DOHH2 (cell line): ENCODE measurements at regions not wholly inside any gene's neighbourhood (a gene's known extent, or its start where the extent isn't known, plus 50 kb on each side); places are given as distances from the start of the nearest gene placed in this dataset.
A peak's percentile ranks its signal among the peaks of the same experiment; 100 is the strongest.

Experiments used
- H3F3A ChIP-seq: fragments of 200-600 bp; sonication (generic), shearing (Covaris generic); 2 replicates; pipeline ENCODE4 v1.6.0; 2016; ENCODE audit warnings: antibody characterized with exemption, mild to moderate bottlenecking; ENCODE audit not compliant: control insufficient read depth, insufficient read depth
- H3K27ac ChIP-seq: fragments of 200-600 bp; sonication (generic); 2 replicates; pipeline ENCODE4 v1.5.1; 2014; ENCODE audit warnings: low read depth, mild to moderate bottlenecking, low read length, moderate library complexity
- H3K27me3 ChIP-seq: fragments of 200-600 bp; sonication (generic); 2 replicates; pipeline ENCODE4 v1.6.1; 2014; ENCODE audit warnings: mild to moderate bottlenecking, low read length, mixed read lengths; ENCODE audit not compliant: control insufficient read depth
- H3K36me3 ChIP-seq: fragments of 200-600 bp; sonication (generic); 2 replicates; pipeline ENCODE4 v1.6.1; 2014; ENCODE audit warnings: mild to moderate bottlenecking, low read length, moderate library complexity, mixed read lengths; ENCODE audit not compliant: control insufficient read depth
- H3K4me1 ChIP-seq: fragments of 200-600 bp; sonication (generic); 2 replicates; pipeline ENCODE4 v1.6.1; 2014; ENCODE audit warnings: mild to moderate bottlenecking, low read length, mixed read lengths; ENCODE audit not compliant: control insufficient read depth
- H3K4me2 ChIP-seq: fragments of 200-600 bp; sonication (generic); 2 replicates; pipeline ENCODE4 v1.6.0; 2014; ENCODE audit warnings: mild to moderate bottlenecking, low read length, moderate library complexity
- H3K4me3 ChIP-seq: fragments of 200-600 bp; sonication (generic); 2 replicates; pipeline ENCODE4 v1.5.1; 2014; ENCODE audit warnings: mild to moderate bottlenecking, low read length, mixed read lengths
- H3K79me2 ChIP-seq: fragments of 200-600 bp; sonication (generic); 2 replicates; pipeline ENCODE4 v1.6.1; 2014; ENCODE audit warnings: mild to moderate bottlenecking, low read length, mixed read lengths; ENCODE audit not compliant: control insufficient read depth
- H3K9me2 ChIP-seq: fragments of 200-600 bp; sonication (generic); replicated peaks from 2 replicates; pipeline ENCODE4 v1.6.1; 2014; ENCODE audit warnings: mild to moderate bottlenecking, low read length, mixed read lengths; ENCODE audit not compliant: control insufficient read depth
- H3K9me3 ChIP-seq: fragments of 200-600 bp; sonication (generic); 2 replicates; pipeline ENCODE4 v1.6.1; 2014; ENCODE audit warnings: antibody characterized with exemption, low read length, mixed read lengths; ENCODE audit not compliant: control insufficient read depth, insufficient read depth
- H4K20me1 ChIP-seq: fragments of 200-600 bp; sonication (generic); 2 replicates; pipeline ENCODE4 v1.6.0; 2014; ENCODE audit warnings: low read depth, mild to moderate bottlenecking, antibody characterized with exemption, low read length, moderate library complexity; ENCODE audit not compliant: control insufficient read depth, insufficient read depth
- EZH2phosphoT487 ChIP-seq: fragments of 200-600 bp; sonication (generic); IDR thresholded peaks from 2 replicates; pipeline ENCODE4 v1.6.1; 2017; ENCODE audit warnings: borderline replicate concordance, mild to moderate bottlenecking, antibody characterized with exemption, low read length, moderate library complexity, mixed read lengths
- TF ChIP-seq, protein P1 (sequence below): fragments of 200-600 bp; sonication (generic); IDR thresholded peaks from one replicate; pipeline ENCODE4 v1.5.1; 2014; ENCODE audit warnings: antibody characterized with exemption, mild to moderate bottlenecking, low read depth, low read length; ENCODE audit not compliant: poor library complexity, severe bottlenecking

DNA sequence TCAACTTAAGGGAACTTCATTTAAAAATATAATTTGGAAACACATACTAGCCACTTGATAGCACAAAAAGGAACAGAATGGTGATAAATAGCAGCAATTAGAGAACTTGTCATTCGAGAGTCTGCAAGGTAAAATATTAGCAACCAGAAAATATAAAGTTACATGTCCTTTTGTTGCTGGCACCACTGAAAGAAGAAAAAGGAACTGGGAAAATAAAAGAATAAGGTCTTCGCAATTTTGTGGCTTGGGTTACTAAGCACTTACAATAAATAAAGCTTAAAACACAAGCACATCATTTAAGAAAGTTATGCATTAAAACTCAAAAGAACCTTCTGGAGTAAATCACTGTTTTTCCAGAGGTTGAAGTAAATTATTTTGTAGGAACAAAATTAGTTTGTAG lies 149.9 kb upstream of the FBN2 start:
- Histone ChIP-seq H4K20me1 (no peaks in the 10 kb centered on the region), H3K4me2 (no peak overlapping the region), H3F3A (no peaks in the 10 kb centered on the region), H3K79me2 (no peaks in the 10 kb centered on the region), H3K27ac (no peak overlapping the region), H3K9me2 (no peaks in the 10 kb centered on the region), H3K9me3 (no peaks in the 10 kb centered on the region), H3K36me3 (no peaks in the 10 kb centered on the region), H3K4me3 (no peak overlapping the region), H3K27me3 (no peaks in the 10 kb centered on the region), H3K4me1 (no peaks in the 10 kb centered on the region)
- TF ChIP-seq, protein P1, sequence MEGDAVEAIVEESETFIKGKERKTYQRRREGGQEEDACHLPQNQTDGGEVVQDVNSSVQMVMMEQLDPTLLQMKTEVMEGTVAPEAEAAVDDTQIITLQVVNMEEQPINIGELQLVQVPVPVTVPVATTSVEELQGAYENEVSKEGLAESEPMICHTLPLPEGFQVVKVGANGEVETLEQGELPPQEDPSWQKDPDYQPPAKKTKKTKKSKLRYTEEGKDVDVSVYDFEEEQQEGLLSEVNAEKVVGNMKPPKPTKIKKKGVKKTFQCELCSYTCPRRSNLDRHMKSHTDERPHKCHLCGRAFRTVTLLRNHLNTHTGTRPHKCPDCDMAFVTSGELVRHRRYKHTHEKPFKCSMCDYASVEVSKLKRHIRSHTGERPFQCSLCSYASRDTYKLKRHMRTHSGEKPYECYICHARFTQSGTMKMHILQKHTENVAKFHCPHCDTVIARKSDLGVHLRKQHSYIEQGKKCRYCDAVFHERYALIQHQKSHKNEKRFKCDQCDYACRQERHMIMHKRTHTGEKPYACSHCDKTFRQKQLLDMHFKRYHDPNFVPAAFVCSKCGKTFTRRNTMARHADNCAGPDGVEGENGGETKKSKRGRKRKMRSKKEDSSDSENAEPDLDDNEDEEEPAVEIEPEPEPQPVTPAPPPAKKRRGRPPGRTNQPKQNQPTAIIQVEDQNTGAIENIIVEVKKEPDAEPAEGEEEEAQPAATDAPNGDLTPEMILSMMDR, result no peak

DNA sequence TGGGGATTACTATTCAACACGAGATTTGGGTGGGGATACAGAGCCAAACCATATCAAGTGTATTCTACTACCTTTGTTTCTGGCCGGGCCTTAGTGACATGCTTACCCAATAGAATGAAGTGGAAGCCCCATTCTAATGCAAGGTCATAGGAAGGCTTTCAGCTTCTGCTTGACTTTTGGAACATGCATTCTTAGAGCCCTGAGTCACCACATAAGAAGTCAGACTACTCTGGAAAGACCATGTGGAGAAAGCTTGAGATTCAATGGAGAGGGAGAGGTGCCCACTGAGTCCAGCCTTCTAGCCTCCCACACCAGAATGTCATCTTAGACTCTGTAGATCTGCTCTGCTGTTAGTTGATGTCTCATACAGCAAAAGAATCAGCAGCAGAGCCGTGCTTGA lies 155.7 kb upstream of the FBN2 start:
- Histone ChIP-seq H3K27ac (no peak overlapping the region), H3K79me2 (no peaks in the 10 kb centered on the region), H3K4me3 (no peak overlapping the region), H3K4me1 (no peaks in the 10 kb centered on the region), H3K27me3 (no peaks in the 10 kb centered on the region), H3K9me3 (no peaks in the 10 kb centered on the region), H3K9me2 (no peaks in the 10 kb centered on the region), H3K4me2 (no peak overlapping the region), H3K36me3 (no peaks in the 10 kb centered on the region), H4K20me1 (no peaks in the 10 kb centered on the region), H3F3A (no peaks in the 10 kb centered on the region)
- TF ChIP-seq EZH2phosphoT487, result no peak
- TF ChIP-seq, protein P1, result no peak

DNA sequence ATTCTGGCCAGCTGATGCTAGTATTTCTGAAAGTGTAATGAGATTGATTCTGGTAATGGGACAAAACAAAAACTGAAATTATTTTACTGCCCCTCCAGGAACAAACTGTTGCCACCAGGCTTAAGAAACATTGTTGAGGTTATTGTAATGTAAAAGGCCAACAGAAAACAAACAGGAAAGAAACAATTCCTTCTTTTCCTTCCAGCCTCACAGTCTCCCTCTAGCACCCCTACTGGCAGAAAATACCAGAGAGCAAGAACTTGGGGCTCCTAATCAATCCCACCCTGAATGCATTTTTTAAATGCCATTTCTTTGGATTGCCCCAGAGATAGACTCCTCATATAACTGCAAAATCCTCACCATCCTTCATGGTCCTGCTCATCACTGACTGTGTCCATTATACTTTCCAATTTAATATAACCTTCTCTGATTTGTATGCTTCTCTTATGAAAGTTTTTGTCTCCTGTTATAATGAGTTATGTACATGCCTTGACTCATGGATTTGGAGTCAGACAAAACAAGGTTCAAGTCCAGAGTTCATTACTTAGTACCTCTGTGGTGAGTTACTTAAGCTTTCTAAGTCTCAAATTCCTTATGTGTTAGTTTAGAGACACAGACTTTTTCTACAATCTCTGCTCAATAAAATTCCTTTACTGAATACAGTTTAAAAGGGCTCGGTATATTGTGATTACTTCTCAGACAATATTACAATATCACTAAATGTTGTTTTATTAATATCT lies 157.9 kb upstream of the FBN2 start:
- no peak overlapping the region for H3K4me3 ChIP-seq
- H3K79me2 ChIP-seq, result no peaks in the 10 kb centered on the region
- H3K4me2 ChIP-seq, result no peak overlapping the region

More for the DNA sequence above, 157.9 kb upstream of the FBN2 start:
- Histone ChIP-seq H3K27me3 (no peaks in the 10 kb centered on the region), H3K36me3 (no peaks in the 10 kb centered on the region), H3K4me1 (no peaks in the 10 kb centered on the region), H4K20me1 (no peaks in the 10 kb centered on the region), H3K9me2 (no peaks in the 10 kb centered on the region), H3K9me3 (no peaks in the 10 kb centered on the region), H3F3A (no peaks in the 10 kb centered on the region), H3K27ac (no peak overlapping the region)
- TF ChIP-seq EZH2phosphoT487, result no peak
- TF ChIP-seq, protein P1, result peak; percentile 44
